B cell (primary cell): ENCODE measurements at regions not wholly inside any gene's neighbourhood (a gene's known extent, or its start where the extent isn't known, plus 50 kb on each side); places are given as distances from the start of the nearest gene placed in this dataset.

Experiments
- ATAC-seq: fragments of 200-7000 bp; cut with Tn5 transposase; one replicate; pipeline ENCODE4 v1.10.0; 2021; ENCODE audit warnings: low read depth, mild to moderate bottlenecking, moderate number of reproducible peaks, moderate library complexity
- CTCF ChIA-PET: fragments of 350-600 bp; sonication (Branson Sonifier 250); formaldehyde crosslinking; loops from one replicate; lab custom pipeline; 2021; ENCODE audit warnings: antibody characterized with exemption, inconsistent platforms; lab: Charles Lee
- POLR2A ChIA-PET: fragments of 350-600 bp; sonication (Branson Sonifier 250); formaldehyde crosslinking; loops from one replicate; lab custom pipeline; 2021; ENCODE audit warnings: antibody characterized with exemption; lab: Charles Lee
- DNase-seq: peaks from one replicate; pipeline ENCODE4 v3.0.0; 2013
- H2AFZ ChIP-seq: 2 replicates; pipeline ENCODE4 v1.6.1; 2012; ENCODE audit warnings: mild to moderate bottlenecking, low read depth, low read length; ENCODE audit not compliant: insufficient read depth, poor library complexity, severe bottlenecking
- H3K27ac ChIP-seq, 2 donors: 1 replicate in 1 of 2; 2 replicates in 1 of 2; pipeline ENCODE4 v1.5.1; 2012 to 2013; ENCODE audit warnings: low read length in 2 of 2, mild to moderate bottlenecking in 2 of 2, moderate library complexity in 1 of 2
- H3K27me3 ChIP-seq, 4 experiments: fragments of 200-600 bp in 1 of 4; sonication (generic) in 1 of 4; replicated peaks in 1 of 4; 1 replicate in 2 of 4; 2 replicates in 2 of 4; pipeline versions ENCODE4 v1.6.1 to v1.7.0; 2013 to 2016; ENCODE audit warnings: low read length in 3 of 4, mild to moderate bottlenecking in 2 of 4, mixed read lengths in 1 of 4, moderate library complexity in 1 of 4; ENCODE audit not compliant: insufficient read depth in 4 of 4, control insufficient read depth in 3 of 4; ENCODE audit errors: control extremely low read depth in 1 of 4
- H3K36me3 ChIP-seq, 2 experiments: replicated peaks in 1 of 2; 1 replicate in 1 of 2; 2 replicates in 1 of 2; pipeline versions ENCODE4 v1.6.1 to v1.7.1; 2013; ENCODE audit warnings: low read length in 1 of 2; ENCODE audit not compliant: insufficient read depth in 2 of 2, control insufficient read depth in 1 of 2; ENCODE audit errors: control extremely low read depth in 1 of 2, extremely low read depth in 1 of 2
- H3K4me1 ChIP-seq, 2 donors: fragments of 200-600 bp in 1 of 2; sonication (generic) in 1 of 2; 1 replicate in 1 of 2; 2 replicates in 1 of 2; pipeline versions ENCODE4 v1.5.1 to v1.6.1; 2013 to 2017; ENCODE audit warnings: low read length in 2 of 2; ENCODE audit not compliant: control insufficient read depth in 2 of 2, insufficient read depth in 2 of 2
- H3K4me2 ChIP-seq: replicated peaks from 2 replicates; pipeline ENCODE3; 2012; ENCODE audit warnings: mild to moderate bottlenecking, low read depth, low read length; ENCODE audit not compliant: poor library complexity, severe bottlenecking
- H3K4me3 ChIP-seq, 5 experiments: fragments of 200-600 bp in 1 of 5; sonication (generic) in 1 of 5; 1 replicate in 3 of 5; 2 replicates in 2 of 5; pipeline versions ENCODE4 v1.5.1 to v1.7.0; 2011 to 2016; ENCODE audit warnings: low read length in 4 of 5, mild to moderate bottlenecking in 4 of 5, low read depth in 2 of 5, control low read depth in 1 of 5, moderate library complexity in 1 of 5; ENCODE audit not compliant: insufficient read depth in 1 of 5; ENCODE audit errors: control extremely low read depth in 1 of 5, extremely low read depth in 1 of 5
- H3K79me2 ChIP-seq: fragments of 200-600 bp; sonication (generic); one replicate; pipeline ENCODE4 v1.6.0; 2016; ENCODE audit warnings: low read length; ENCODE audit not compliant: control insufficient read depth, insufficient read depth
- H3K9ac ChIP-seq: fragments of 200-600 bp; sonication (generic); 2 replicates; pipeline ENCODE4 v1.6.1; 2017; ENCODE audit warnings: mild to moderate bottlenecking, low read length, moderate library complexity
- H3K9me3 ChIP-seq, 3 donors: one replicate each; pipeline versions ENCODE4 v1.6.1 to v1.7.1; 2013; ENCODE audit warnings: low read length in 2 of 3; ENCODE audit not compliant: control insufficient read depth in 2 of 3, insufficient read depth in 1 of 3; ENCODE audit errors: control extremely low read depth in 1 of 3
- H4K20me1 ChIP-seq: 2 replicates; pipeline ENCODE4 v1.6.0; 2012; ENCODE audit warnings: mild to moderate bottlenecking, low read length; ENCODE audit not compliant: insufficient read depth, control insufficient read depth, poor library complexity, severe bottlenecking
- H3K27ac Mint-ChIP-seq: one replicate; pipeline ENCODE4 v1.8.0; 2021; ENCODE audit warnings: mixed read lengths
- H3K27me3 Mint-ChIP-seq: one replicate; pipeline ENCODE4 v1.8.0; 2021; ENCODE audit warnings: mixed read lengths
- H3K4me1 Mint-ChIP-seq: one replicate; pipeline ENCODE4 v1.8.0; 2021; ENCODE audit warnings: mixed read lengths
- H3K4me3 Mint-ChIP-seq: one replicate; pipeline ENCODE4 v1.8.0; 2021; ENCODE audit warnings: mixed read lengths
- H3K9me3 Mint-ChIP-seq: one replicate; pipeline ENCODE4 v1.8.0; 2022; ENCODE audit warnings: mixed read lengths; ENCODE audit not compliant: insufficient read depth
- EZH2 ChIP-seq: IDR thresholded peaks from 2 replicates; pipeline ENCODE4 v1.6.1; 2012; ENCODE audit warnings: borderline replicate concordance, low read depth, mild to moderate bottlenecking, moderate library complexity, low read length; ENCODE audit not compliant: insufficient read depth, poor library complexity, severe bottlenecking
- WGBS: methylation state at CpG from one replicate; pipeline ENCODE4 v1.1.5; 2013; ENCODE audit warnings: missing lambda C conversion rate; ENCODE audit not compliant: insufficient coverage; 5-methylcytosine and 5-hydroxymethylcytosine counted together
- intact Hi-C: fragments of 100-400 bp; cut with micrococcal nuclease; formaldehyde crosslinking; loops from one replicate; pipeline ENCODE4 v1.10.0; 2022
- TF ChIP-seq, protein P1 (sequence below): fragments of 200-600 bp; IDR thresholded peaks from one replicate; pipeline ENCODE4 v1.8.0; 2022; ENCODE audit warnings: antibody characterized with exemption, mild to moderate bottlenecking

DNA sequence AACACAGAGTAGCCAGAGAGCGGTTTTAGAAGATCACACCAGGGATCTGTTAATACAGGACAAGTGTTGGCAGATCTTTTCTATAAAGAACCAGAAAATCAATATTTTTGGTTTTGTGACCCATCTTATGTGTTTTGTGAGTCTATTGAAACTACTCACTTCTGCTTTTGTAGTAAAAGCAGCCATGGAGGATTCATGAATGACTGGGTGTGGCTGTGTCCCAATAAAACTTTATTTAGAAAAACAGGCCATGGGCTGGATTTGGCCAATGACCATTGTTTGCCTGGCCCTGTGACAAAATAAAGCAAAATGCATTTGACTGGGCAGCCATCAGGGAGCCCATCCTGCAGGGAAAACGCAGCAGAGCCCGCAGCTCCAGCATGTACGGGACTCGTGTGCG, 99.9 kb upstream of the ADRA2C start:
- peak overlapping the region; percentile 24 for H3K4me3 Mint-ChIP-seq
- peaks cover 0 to 31% (median 14%) of the 10 kb centered on the region in 3 donors for H3K9me3 ChIP-seq
- CTCF ChIA-PET = no interaction called here
- ATAC-seq = no peak
- no peaks in the 10 kb centered on the region for H4K20me1 ChIP-seq
- intact Hi-C loops = no loop called here
- H3K4me3 ChIP-seq = no peak overlapping the region
- peaks cover 5 to 14% of the 10 kb centered on the region in 2 donors for H3K4me1 ChIP-seq
- peaks cover 10% of the 10 kb centered on the region for H3K9me3 Mint-ChIP-seq
- no peak overlapping the region for H3K9ac ChIP-seq
- H3K79me2 ChIP-seq = no peaks in the 10 kb centered on the region
- peaks cover 0 to 9% (median 0%) of the 10 kb centered on the region in 4 experiments for H3K27me3 ChIP-seq
- no peak overlapping the region for H2AFZ ChIP-seq
- H3K27me3 Mint-ChIP-seq = peaks cover 15% of the 10 kb centered on the region
- peak; percentile 12 for DNase-seq
- no peak overlapping the region for H3K27ac ChIP-seq
- WGBS = 53% methylated on average over 5 of the region's 6 CpGs
- H3K4me1 Mint-ChIP-seq = peaks cover 18% of the 10 kb centered on the region
- H3K4me2 ChIP-seq = peak overlapping the region; percentile 4
- H3K36me3 ChIP-seq = no peaks in the 10 kb centered on the region
- POLR2A ChIA-PET = no interaction called here
- no peak overlapping the region for H3K27ac Mint-ChIP-seq
- TF ChIP-seq, protein P1, sequence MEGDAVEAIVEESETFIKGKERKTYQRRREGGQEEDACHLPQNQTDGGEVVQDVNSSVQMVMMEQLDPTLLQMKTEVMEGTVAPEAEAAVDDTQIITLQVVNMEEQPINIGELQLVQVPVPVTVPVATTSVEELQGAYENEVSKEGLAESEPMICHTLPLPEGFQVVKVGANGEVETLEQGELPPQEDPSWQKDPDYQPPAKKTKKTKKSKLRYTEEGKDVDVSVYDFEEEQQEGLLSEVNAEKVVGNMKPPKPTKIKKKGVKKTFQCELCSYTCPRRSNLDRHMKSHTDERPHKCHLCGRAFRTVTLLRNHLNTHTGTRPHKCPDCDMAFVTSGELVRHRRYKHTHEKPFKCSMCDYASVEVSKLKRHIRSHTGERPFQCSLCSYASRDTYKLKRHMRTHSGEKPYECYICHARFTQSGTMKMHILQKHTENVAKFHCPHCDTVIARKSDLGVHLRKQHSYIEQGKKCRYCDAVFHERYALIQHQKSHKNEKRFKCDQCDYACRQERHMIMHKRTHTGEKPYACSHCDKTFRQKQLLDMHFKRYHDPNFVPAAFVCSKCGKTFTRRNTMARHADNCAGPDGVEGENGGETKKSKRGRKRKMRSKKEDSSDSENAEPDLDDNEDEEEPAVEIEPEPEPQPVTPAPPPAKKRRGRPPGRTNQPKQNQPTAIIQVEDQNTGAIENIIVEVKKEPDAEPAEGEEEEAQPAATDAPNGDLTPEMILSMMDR = no peak
- TF ChIP-seq EZH2 = no peak

DNA sequence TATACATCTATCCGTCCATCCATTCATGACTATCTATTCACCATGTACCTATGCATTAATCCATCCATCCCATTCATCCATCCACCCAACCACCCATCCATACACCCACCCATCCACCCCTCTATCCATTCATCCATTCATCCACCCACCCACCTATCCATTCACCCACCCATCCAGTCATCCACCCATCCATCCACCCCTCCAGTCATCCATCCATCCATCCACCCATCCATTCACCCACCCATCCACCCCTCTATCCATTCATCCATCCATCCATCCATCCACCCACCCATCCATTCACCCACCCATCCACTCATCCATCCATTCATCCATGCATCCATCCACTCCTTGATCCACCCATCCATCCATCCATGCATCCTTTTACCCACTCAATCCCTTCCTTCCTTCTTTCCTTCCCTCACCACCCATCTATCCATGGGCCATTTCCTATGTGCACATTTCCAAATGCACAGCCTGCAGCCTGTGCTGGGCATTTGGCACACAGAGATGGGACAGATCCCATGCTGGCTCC, 100.8 kb upstream of the ADRA2C start:
- peaks cover 10% of the 10 kb centered on the region for H3K9me3 Mint-ChIP-seq
- Histone ChIP-seq H3K9me3 (peaks cover 0 to 36% (median 14%) of the 10 kb centered on the region in 3 donors), H3K4me2 (no peak overlapping the region), H3K9ac (no peak overlapping the region), H3K79me2 (no peaks in the 10 kb centered on the region), H3K27ac (no peak overlapping the region), H3K36me3 (no peaks in the 10 kb centered on the region), H2AFZ (no peak overlapping the region), H4K20me1 (no peaks in the 10 kb centered on the region), H3K27me3 (peaks cover 0 to 13% (median 0%) of the 10 kb centered on the region in 4 experiments), H3K4me3 (no peak overlapping the region), H3K4me1 (peaks cover 5 to 14% of the 10 kb centered on the region in 2 donors)
- ChIA-PET POLR2A (no interaction called here), CTCF (no interaction called here)
- H3K4me3 Mint-ChIP-seq = peak overlapping the region; percentile 24
- no peak overlapping the region for H3K27ac Mint-ChIP-seq
- peaks cover 20% of the 10 kb centered on the region for H3K27me3 Mint-ChIP-seq
- 100% methylated on average over 1 of the region's 1 CpG for WGBS
- intact Hi-C loops = no loop called here
- DNase-seq (no peak), ATAC-seq (no peak)
- TF ChIP-seq EZH2 = no peak
- TF ChIP-seq, protein P1 = no peak
- peaks cover 20% of the 10 kb centered on the region for H3K4me1 Mint-ChIP-seq
